Neural progenitor cell (in vitro differentiated cells): ENCODE measurements at regions not wholly inside any gene's neighbourhood (a gene's known extent, or its start where the extent isn't known, plus 50 kb on each side); places are given as distances from the start of the nearest gene placed in this dataset.

Experiments
- DNase-seq: peaks from one replicate; pipeline ENCODE4 v3.0.0-alpha.2; 2016; ENCODE audit warnings: low spot score
- H2AFZ ChIP-seq: fragments of 200-600 bp; sonication (generic); replicated peaks from 2 replicates; pipeline ENCODE4 v1.6.1; 2016; ENCODE audit warnings: antibody characterized with exemption
- H3F3A ChIP-seq: fragments of 200-600 bp; sonication (generic); 2 replicates; pipeline ENCODE4 v1.6.1; 2016; ENCODE audit warnings: antibody characterized with exemption, low read depth
- H3K27ac ChIP-seq: fragments of 200-600 bp; sonication (generic); 2 replicates; pipeline ENCODE4 v1.5.1; 2016; ENCODE audit warnings: mild to moderate bottlenecking
- H3K27me3 ChIP-seq: fragments of 200-600 bp; sonication (generic); 2 replicates; pipeline ENCODE4 v1.6.1; 2016; ENCODE audit warnings: mild to moderate bottlenecking, moderate library complexity
- H3K36me3 ChIP-seq: fragments of 200-600 bp; sonication (generic); 2 replicates; pipeline ENCODE4 v1.5.1; 2016
- H3K4me1 ChIP-seq: fragments of 200-600 bp; sonication (generic); 2 replicates; pipeline ENCODE4 v1.6.1; 2016; ENCODE audit warnings: mixed run types
- H3K4me2 ChIP-seq: fragments of 200-600 bp; sonication (generic); 2 replicates; pipeline ENCODE4 v1.6.1; 2016
- H3K4me3 ChIP-seq: fragments of 200-600 bp; sonication (generic); 2 replicates; pipeline ENCODE4 v1.5.1; 2016
- H3K79me2 ChIP-seq: fragments of 200-600 bp; sonication (generic); 2 replicates; pipeline ENCODE4 v1.6.1; 2016; ENCODE audit warnings: low read depth
- H3K9ac ChIP-seq: fragments of 200-600 bp; sonication (generic); 2 replicates; pipeline ENCODE4 v1.6.1; 2016
- H3K9me3 ChIP-seq: fragments of 200-600 bp; sonication (generic); 2 replicates; pipeline ENCODE4 v1.5.1; 2016; ENCODE audit warnings: low read depth
- H4K20me1 ChIP-seq: fragments of 200-600 bp; sonication (generic); 2 replicates; pipeline ENCODE4 v1.6.1; 2016; ENCODE audit warnings: low read depth
- H3K27ac Mint-ChIP-seq: 3 replicates; pipeline ENCODE4 v1.8.0; 2021; ENCODE audit warnings: mixed read lengths
- H3K27me3 Mint-ChIP-seq: 2 replicates; pipeline ENCODE4 v1.8.0; 2022; ENCODE audit warnings: low read depth, mild to moderate bottlenecking, inconsistent platforms, moderate library complexity, mixed read lengths; ENCODE audit not compliant: insufficient read depth
- H3K36me3 Mint-ChIP-seq: 3 replicates; pipeline ENCODE4 v1.8.0; 2021; ENCODE audit warnings: mixed read lengths
- H3K4me1 Mint-ChIP-seq: 3 replicates; pipeline ENCODE4 v1.8.0; 2021; ENCODE audit warnings: mixed read lengths
- H3K4me3 Mint-ChIP-seq: 3 replicates; pipeline ENCODE4 v1.8.0; 2021; ENCODE audit warnings: mild to moderate bottlenecking, moderate library complexity, mixed read lengths
- H3K9me3 Mint-ChIP-seq: 3 replicates; pipeline ENCODE4 v1.8.0; 2020; ENCODE audit warnings: mixed read lengths
- EZH2 ChIP-seq: fragments of 200-600 bp; sonication (generic); IDR thresholded peaks from 2 replicates; pipeline ENCODE4 v1.6.1; 2017; ENCODE audit warnings: antibody characterized with exemption, mild to moderate bottlenecking, moderate library complexity
- EZH2phosphoT487 ChIP-seq: fragments of 200-600 bp; sonication (generic); IDR thresholded peaks from 2 replicates; pipeline ENCODE4 v1.6.1; 2017; ENCODE audit warnings: antibody characterized with exemption
- TF ChIP-seq, protein P1 (sequence below): fragments of 200-600 bp; sonication (generic); IDR thresholded peaks from 2 replicates; pipeline ENCODE4 v1.5.1; 2017; ENCODE audit warnings: antibody characterized with exemption, mild to moderate bottlenecking

- H3K4me3 Mint-ChIP-seq, result no peak overlapping the region
Observed at GRCh38 chr6:112576423-112576822, 229.3 kb downstream of the RFPL4B start.

DNA sequence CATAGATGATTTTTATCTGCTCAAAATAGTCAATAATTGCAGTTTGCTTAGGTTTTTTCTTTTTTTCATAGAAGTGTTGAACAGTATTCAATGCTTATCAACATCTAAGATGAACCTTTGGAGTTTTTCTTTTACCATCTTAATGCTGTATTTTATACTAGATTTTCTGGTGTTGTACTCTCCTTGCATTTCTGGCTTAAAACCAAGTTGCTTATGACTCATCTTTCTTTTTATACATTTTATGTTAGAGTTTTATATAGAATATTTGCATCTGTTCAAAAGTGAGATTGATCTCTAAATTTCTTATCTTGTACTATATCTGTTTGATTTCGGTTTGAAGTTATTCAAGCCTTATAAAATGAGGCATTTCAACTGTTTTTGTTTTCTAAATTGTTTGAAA, 232.5 kb downstream of the RFPL4B start:
- Histone ChIP-seq H3K9me3 (no peaks in the 10 kb centered on the region), H3K9ac (no peak overlapping the region), H3F3A (no peaks in the 10 kb centered on the region), H3K27me3 (no peaks in the 10 kb centered on the region), H3K4me3 (no peak overlapping the region), H3K27ac (no peak overlapping the region), H3K4me2 (no peak overlapping the region), H3K79me2 (no peaks in the 10 kb centered on the region), H4K20me1 (no peaks in the 10 kb centered on the region), H3K4me1 (no peaks in the 10 kb centered on the region), H2AFZ (no peak overlapping the region), H3K36me3 (no peaks in the 10 kb centered on the region)
- no peak overlapping the region for H3K4me3 Mint-ChIP-seq
- no peaks in the 10 kb centered on the region for H3K36me3 Mint-ChIP-seq
- H3K9me3 Mint-ChIP-seq, result peaks cover 2% of the 10 kb centered on the region
- TF ChIP-seq EZH2 (no peak), EZH2phosphoT487 (no peak)
- TF ChIP-seq, protein P1, sequence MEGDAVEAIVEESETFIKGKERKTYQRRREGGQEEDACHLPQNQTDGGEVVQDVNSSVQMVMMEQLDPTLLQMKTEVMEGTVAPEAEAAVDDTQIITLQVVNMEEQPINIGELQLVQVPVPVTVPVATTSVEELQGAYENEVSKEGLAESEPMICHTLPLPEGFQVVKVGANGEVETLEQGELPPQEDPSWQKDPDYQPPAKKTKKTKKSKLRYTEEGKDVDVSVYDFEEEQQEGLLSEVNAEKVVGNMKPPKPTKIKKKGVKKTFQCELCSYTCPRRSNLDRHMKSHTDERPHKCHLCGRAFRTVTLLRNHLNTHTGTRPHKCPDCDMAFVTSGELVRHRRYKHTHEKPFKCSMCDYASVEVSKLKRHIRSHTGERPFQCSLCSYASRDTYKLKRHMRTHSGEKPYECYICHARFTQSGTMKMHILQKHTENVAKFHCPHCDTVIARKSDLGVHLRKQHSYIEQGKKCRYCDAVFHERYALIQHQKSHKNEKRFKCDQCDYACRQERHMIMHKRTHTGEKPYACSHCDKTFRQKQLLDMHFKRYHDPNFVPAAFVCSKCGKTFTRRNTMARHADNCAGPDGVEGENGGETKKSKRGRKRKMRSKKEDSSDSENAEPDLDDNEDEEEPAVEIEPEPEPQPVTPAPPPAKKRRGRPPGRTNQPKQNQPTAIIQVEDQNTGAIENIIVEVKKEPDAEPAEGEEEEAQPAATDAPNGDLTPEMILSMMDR, result no peak
- H3K27ac Mint-ChIP-seq, result no peak overlapping the region
- no peaks in the 10 kb centered on the region for H3K4me1 Mint-ChIP-seq
- no peak for DNase-seq
- peaks cover 4% of the 10 kb centered on the region for H3K27me3 Mint-ChIP-seq

More at GRCh38 chr6:112576423-112576822, 229.3 kb downstream of the RFPL4B start:
- H3K36me3 Mint-ChIP-seq, result no peaks in the 10 kb centered on the region
- H3K4me1 ChIP-seq, result no peaks in the 10 kb centered on the region
- H3K4me3 ChIP-seq, result no peak overlapping the region
- no peaks in the 10 kb centered on the region for H4K20me1 ChIP-seq
- no peak overlapping the region for H3K27ac Mint-ChIP-seq
- H3K4me2 ChIP-seq, result no peak overlapping the region
- no peaks in the 10 kb centered on the region for H3K36me3 ChIP-seq
- H3F3A ChIP-seq, result no peaks in the 10 kb centered on the region
- no peak for DNase-seq
- H3K9ac ChIP-seq, result no peak overlapping the region
- TF ChIP-seq EZH2phosphoT487 (no peak), EZH2 (no peak)
- TF ChIP-seq, protein P1, result no peak
- H3K9me3 Mint-ChIP-seq, result peaks cover 2% of the 10 kb centered on the region
- no peaks in the 10 kb centered on the region for H3K9me3 ChIP-seq
- no peaks in the 10 kb centered on the region for H3K79me2 ChIP-seq
- no peak overlapping the region for H2AFZ ChIP-seq
- H3K27ac ChIP-seq, result no peak overlapping the region
- H3K27me3 ChIP-seq, result no peaks in the 10 kb centered on the region
- H3K27me3 Mint-ChIP-seq, result peaks cover 2% of the 10 kb centered on the region
- no peaks in the 10 kb centered on the region for H3K4me1 Mint-ChIP-seq

DNA sequence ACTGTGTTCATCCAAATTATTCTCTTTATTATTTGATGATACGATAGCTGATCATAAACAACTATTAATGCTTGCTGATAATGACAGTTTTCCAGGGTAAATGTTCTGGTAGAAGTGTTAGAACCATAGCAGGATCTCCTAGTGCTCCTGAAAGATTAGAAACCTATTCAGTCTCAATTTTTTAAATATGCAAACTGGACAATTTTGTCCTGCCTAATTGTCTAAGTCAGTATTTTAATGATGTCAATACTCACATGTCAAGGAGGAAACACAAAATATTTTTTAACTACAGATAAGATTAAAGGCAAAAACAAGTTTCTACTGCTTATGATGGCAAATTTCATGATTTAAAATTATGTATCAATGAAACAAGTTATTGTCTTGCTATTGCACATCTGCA, 233.9 kb downstream of the RFPL4B start:
- TF ChIP-seq EZH2, result no peak
- TF ChIP-seq, protein P1, result no peak
- TF ChIP-seq EZH2phosphoT487, result no peak
- Histone ChIP-seq H3K4me3 (no peak overlapping the region), H3K4me1 (no peaks in the 10 kb centered on the region), H3K27me3 (no peaks in the 10 kb centered on the region), H2AFZ (peak overlapping the region; percentile 27), H3K9me3 (no peaks in the 10 kb centered on the region), H3K27ac (no peak overlapping the region), H3K4me2 (no peak overlapping the region), H3K79me2 (no peaks in the 10 kb centered on the region), H3K9ac (no peak overlapping the region), H4K20me1 (no peaks in the 10 kb centered on the region), H3K36me3 (no peaks in the 10 kb centered on the region), H3F3A (no peaks in the 10 kb centered on the region)
- Mint-ChIP-seq H3K9me3 (peaks cover 3% of the 10 kb centered on the region), H3K27me3 (peaks cover 2% of the 10 kb centered on the region), H3K27ac (no peak overlapping the region), H3K36me3 (no peaks in the 10 kb centered on the region), H3K4me1 (no peaks in the 10 kb centered on the region), H3K4me3 (no peak overlapping the region)
- no peak for DNase-seq
